ENCODE measurements at regions not wholly inside any gene's neighbourhood (a gene's known extent, or its start where the extent isn't known, plus 50 kb on each side); places are given as distances from the start of the nearest gene placed in this dataset.
A peak's percentile ranks its signal among the peaks of the same experiment; 100 is the strongest.
"Not testable (repeated sequence)": the region's sequence is repeated elsewhere in the genome, so short reads cannot be mapped to it uniquely, and the experiment has no call there.

- no peaks in the 10 kb centered on the region for H3K36me3 Mint-ChIP-seq (ENCODE audit: insufficient read depth)
- no peaks in the 10 kb centered on the region for H3K9me3 Mint-ChIP-seq
- DNase-seq = no peak
- no peak overlapping the region for H3K27ac Mint-ChIP-seq
- H3K4me1 Mint-ChIP-seq (ENCODE audit: low read depth in 2 of 2) = no peaks in the 10 kb centered on the region
- no peaks in the 10 kb centered on the region for H3K27me3 Mint-ChIP-seq
- H3K4me3 Mint-ChIP-seq = no peak overlapping the region
- no peak for ATAC-seq (replicated peaks)
Measured at GRCh38 chr10:28354511-28354910, 51.6 kb upstream of the MPP7 start.

- Mint-ChIP-seq H3K4me1 (ENCODE audit: low read depth in 2 of 2) (no peaks in the 10 kb centered on the region), H3K27ac (no peak overlapping the region), H3K4me3 (no peak overlapping the region), H3K27me3 (no peaks in the 10 kb centered on the region), H3K9me3 (no peaks in the 10 kb centered on the region), H3K36me3 (ENCODE audit: insufficient read depth) (no peaks in the 10 kb centered on the region)
- ATAC-seq (replicated peaks) (no peak), DNase-seq (no peak)
Measured at GRCh38 chr10:28355376-28355775, 52.5 kb upstream of the MPP7 start.

- Mint-ChIP-seq H3K36me3 (ENCODE audit: insufficient read depth) (no peaks in the 10 kb centered on the region), H3K4me3 (no peak overlapping the region), H3K9me3 (no peaks in the 10 kb centered on the region), H3K27ac (no peak overlapping the region), H3K4me1 (ENCODE audit: low read depth in 2 of 2) (no peaks in the 10 kb centered on the region), H3K27me3 (no peaks in the 10 kb centered on the region)
- DNase-seq (no peak), ATAC-seq (replicated peaks) (no peak)
Measured at GRCh38 chr10:28359334-28359733, 56.5 kb upstream of the MPP7 start.

GRCh38 chr10:28360175-28360574 is 57.3 kb upstream of the MPP7 start:
- ATAC-seq (replicated peaks) (no peak), DNase-seq (no peak)
- Mint-ChIP-seq H3K4me1 (ENCODE audit: low read depth in 2 of 2) (peaks cover under 1% of the 10 kb centered on the region in 2 donors), H3K27ac (no peak overlapping the region), H3K27me3 (no peaks in the 10 kb centered on the region), H3K36me3 (ENCODE audit: insufficient read depth) (no peaks in the 10 kb centered on the region), H3K4me3 (no peak overlapping the region), H3K9me3 (no peaks in the 10 kb centered on the region)

GRCh38 chr10:28363376-28363775 is 60.5 kb upstream of the MPP7 start:
- Mint-ChIP-seq H3K36me3 (ENCODE audit: insufficient read depth) (peaks cover 8% of the 10 kb centered on the region), H3K4me1 (ENCODE audit: low read depth in 2 of 2) (peaks cover 18 to 22% of the 10 kb centered on the region in 2 donors), H3K9me3 (peaks cover 0 to 1% of the 10 kb centered on the region in 2 donors), H3K4me3 (no peak overlapping the region), H3K27ac (peak overlapping the region in 1 of 2 donors; percentile 77), H3K27me3 (no peaks in the 10 kb centered on the region)
- DNase-seq (no peak), ATAC-seq (replicated peaks) (no peak)

GRCh38 chr10:28365840-28366239 is 63.0 kb upstream of the MPP7 start:
- H3K4me1 Mint-ChIP-seq (ENCODE audit: low read depth in 2 of 2) = peaks cover 27 to 31% of the 10 kb centered on the region in 2 donors
- DNase-seq = no peak
- peak overlapping the region; percentile 51 to 71 for H3K4me3 Mint-ChIP-seq
- no peaks in the 10 kb centered on the region for H3K27me3 Mint-ChIP-seq
- peaks cover 0 to 1% of the 10 kb centered on the region in 2 donors for H3K9me3 Mint-ChIP-seq
- peak overlapping the region; percentile 89 to 98 for H3K27ac Mint-ChIP-seq
- ATAC-seq (replicated peaks) = no peak
- H3K36me3 Mint-ChIP-seq (ENCODE audit: insufficient read depth) = peaks cover 8% of the 10 kb centered on the region

- Mint-ChIP-seq H3K27ac (peak overlapping the region; percentile 90 to 98), H3K27me3 (no peaks in the 10 kb centered on the region)
Measured at GRCh38 chr10:28366994-28367393, 64.1 kb upstream of the MPP7 start.

GRCh38 chr10:28367413-28367812 is 64.5 kb upstream of the MPP7 start:
- Mint-ChIP-seq H3K4me1 (ENCODE audit: low read depth in 2 of 2) (peaks cover 27 to 31% of the 10 kb centered on the region in 2 donors), H3K4me3 (peak overlapping the region; percentile 70 to 82), H3K9me3 (peaks cover 0 to 1% of the 10 kb centered on the region in 2 donors), H3K27me3 (no peaks in the 10 kb centered on the region), H3K36me3 (ENCODE audit: insufficient read depth) (peaks cover 8% of the 10 kb centered on the region), H3K27ac (peak overlapping the region; percentile 90 to 98)
- no peak for ATAC-seq (replicated peaks)
- DNase-seq = no peak

More at GRCh38 chr10:28366994-28367393, 64.1 kb upstream of the MPP7 start:
- Mint-ChIP-seq H3K36me3 (ENCODE audit: insufficient read depth) (peaks cover 8% of the 10 kb centered on the region), H3K4me1 (ENCODE audit: low read depth in 2 of 2) (peaks cover 27 to 31% of the 10 kb centered on the region in 2 donors), H3K4me3 (no peak overlapping the region), H3K9me3 (peaks cover 0 to 1% of the 10 kb centered on the region in 2 donors)
- DNase-seq = no peak
- ATAC-seq (replicated peaks) = no peak

GRCh38 chr10:28367929-28368484 is 65.1 kb upstream of the MPP7 start:
- Mint-ChIP-seq H3K27me3 (no peaks in the 10 kb centered on the region), H3K4me3 (peak overlapping the region; percentile 70 to 82)
- peak; percentile 35 to 46 (median 41) for DNase-seq

GRCh38 chr10:28370107-28370835 is 67.4 kb upstream of the MPP7 start:
- Mint-ChIP-seq H3K27ac (peak overlapping the region; percentile 27 to 93), H3K4me3 (no peak overlapping the region), H3K4me1 (ENCODE audit: low read depth in 2 of 2) (peaks cover 26 to 29% of the 10 kb centered on the region in 2 donors), H3K27me3 (no peaks in the 10 kb centered on the region), H3K9me3 (peaks cover 0 to 1% of the 10 kb centered on the region in 2 donors), H3K36me3 (ENCODE audit: insufficient read depth) (peaks cover 8% of the 10 kb centered on the region)
- no peak for DNase-seq
- ATAC-seq (replicated peaks) = no peak

More at GRCh38 chr10:28367929-28368484, 65.1 kb upstream of the MPP7 start:
- Mint-ChIP-seq H3K9me3 (peaks cover 0 to 1% of the 10 kb centered on the region in 2 donors), H3K27ac (peak overlapping the region; percentile 90 to 98), H3K36me3 (ENCODE audit: insufficient read depth) (peaks cover 8% of the 10 kb centered on the region), H3K4me1 (ENCODE audit: low read depth in 2 of 2) (peaks cover 27 to 31% of the 10 kb centered on the region in 2 donors)
- peak; percentile 99 for ATAC-seq (replicated peaks)

GRCh38 chr10:28371638-28372037 is 68.8 kb upstream of the MPP7 start:
- not testable (repeated sequence) for H3K27me3 Mint-ChIP-seq; H3K4me3 Mint-ChIP-seq; DNase-seq; H3K36me3 Mint-ChIP-seq (ENCODE audit: insufficient read depth); H3K27ac Mint-ChIP-seq; H3K9me3 Mint-ChIP-seq; ATAC-seq (replicated peaks)
- peaks cover 17 to 18% of the 10 kb centered on the region in 2 donors for H3K4me1 Mint-ChIP-seq (ENCODE audit: low read depth in 2 of 2)

GRCh38 chr10:28374036-28374435 is 71.2 kb upstream of the MPP7 start:
- Mint-ChIP-seq H3K4me1 (ENCODE audit: low read depth in 2 of 2) (peaks cover 4 to 8% of the 10 kb centered on the region in 2 donors), H3K27me3 (no peaks in the 10 kb centered on the region)

GRCh38 chr10:28375399-28376354 is 72.8 kb upstream of the MPP7 start:
- no peaks in the 10 kb centered on the region for H3K36me3 Mint-ChIP-seq (ENCODE audit: insufficient read depth)
- no peak for DNase-seq
- peaks cover 0 to 6% of the 10 kb centered on the region in 2 donors for H3K4me1 Mint-ChIP-seq (ENCODE audit: low read depth in 2 of 2)
- no peak overlapping the region for H3K27ac Mint-ChIP-seq
- H3K4me3 Mint-ChIP-seq = no peak overlapping the region
- H3K9me3 Mint-ChIP-seq = no peaks in the 10 kb centered on the region
- ATAC-seq (replicated peaks) = no peak
- H3K27me3 Mint-ChIP-seq = no peaks in the 10 kb centered on the region

More at GRCh38 chr10:28374036-28374435, 71.2 kb upstream of the MPP7 start:
- ATAC-seq (replicated peaks) (no peak), DNase-seq (no peak)
- Mint-ChIP-seq H3K27ac (peak overlapping the region in 1 of 2 donors; percentile 55), H3K4me3 (no peak overlapping the region), H3K36me3 (ENCODE audit: insufficient read depth) (no peaks in the 10 kb centered on the region), H3K9me3 (no peaks in the 10 kb centered on the region)
